Stimulated activated CD4-positive, alpha-beta T cell treated with anti-CD3 and anti-CD28 coated beads, Interleukin-1b, Interleukin-23, amount 100 ng/mL, for 4 hours (primary cell): ENCODE measurements at regions not wholly inside any gene's neighbourhood (a gene's known extent, or its start where the extent isn't known, plus 50 kb on each side); places are given as distances from the start of the nearest gene placed in this dataset.

Experiments used
- DNase-seq, 2 donors: peaks; one replicate each; pipeline ENCODE4 v3.0.0-alpha.2; 2020; ENCODE audit warnings: low read depth in 2 of 2

GRCh38 chr12:90149453-90149852 lies 440.8 kb upstream of the ATP2B1 start:
- DNase-seq: no peak

- DNase-seq: no peak
Measured at GRCh38 chr12:90129366-90130030, 420.9 kb upstream of the ATP2B1 start.

- no peak for DNase-seq
Measured at GRCh38 chr12:90128526-90128925, 419.9 kb upstream of the ATP2B1 start.

- DNase-seq: no peak
Measured at GRCh38 chr12:90126125-90126524, 417.5 kb upstream of the ATP2B1 start.

GRCh38 chr12:90124914-90125313 lies 416.3 kb upstream of the ATP2B1 start:
- no peak for DNase-seq

GRCh38 chr12:90124289-90124688 lies 415.7 kb upstream of the ATP2B1 start:
- DNase-seq: no peak

- DNase-seq: no peak
Measured at GRCh38 chr12:90122681-90123080, 414.0 kb upstream of the ATP2B1 start.

GRCh38 chr12:90120627-90121026 lies 412.0 kb upstream of the ATP2B1 start:
- no peak for DNase-seq

- DNase-seq: no peak
Measured at GRCh38 chr12:90112666-90113065, 404.0 kb upstream of the ATP2B1 start.

GRCh38 chr12:90111791-90112580 lies 403.3 kb upstream of the ATP2B1 start:
- no peak for DNase-seq

- DNase-seq: no peak
Measured at GRCh38 chr12:90106568-90106967, 397.9 kb upstream of the ATP2B1 start.

- DNase-seq: peak in 1 of 2 donors; percentile 6
Measured at GRCh38 chr12:90102957-90103652, 394.5 kb upstream of the ATP2B1 start.

- no peak for DNase-seq
Measured at GRCh38 chr12:90100579-90100978, 391.9 kb upstream of the ATP2B1 start.

- DNase-seq: no peak
Measured at GRCh38 chr12:90099288-90099687, 390.6 kb upstream of the ATP2B1 start.

- no peak for DNase-seq
Measured at GRCh38 chr12:90098132-90098779, 389.6 kb upstream of the ATP2B1 start.

GRCh38 chr12:90091809-90092208 lies 383.2 kb upstream of the ATP2B1 start:
- no peak for DNase-seq

- DNase-seq: no peak
Measured at GRCh38 chr12:90090929-90091651, 382.5 kb upstream of the ATP2B1 start.

GRCh38 chr12:90086281-90086680 lies 377.6 kb upstream of the ATP2B1 start:
- no peak for DNase-seq

- no peak for DNase-seq
Measured at GRCh38 chr12:90085494-90086274, 377.0 kb upstream of the ATP2B1 start.

GRCh38 chr12:90084018-90084417 lies 375.4 kb upstream of the ATP2B1 start:
- DNase-seq: no peak

- DNase-seq: no peak
Measured at GRCh38 chr12:90080616-90081015, 372.0 kb upstream of the ATP2B1 start.
